HCT116 (cell line): ENCODE measurements at regions not wholly inside any gene's neighbourhood (a gene's known extent, or its start where the extent isn't known, plus 50 kb on each side); places are given as distances from the start of the nearest gene placed in this dataset.

Experiments
- ATAC-seq: fragments of 200-7000 bp; cut with Tn5 transposase; 2 replicates; pipeline ENCODE4 v1.9.1; 2020; ENCODE audit warnings: mild to moderate bottlenecking, moderate library complexity
- BruUV-seq: library from RNA; stranded (reverse); fragments of 400-500 nt; replicated peaks from 2 replicates; lab custom pipeline; 2021; lab: Mats Ljungman, UMichigan
- CTCF ChIA-PET: fragments of 300-600 bp; sonication (Branson Sonifier 250); formaldehyde crosslinking; loops from one replicate; lab custom pipeline; 2021; ENCODE audit warnings: antibody characterized with exemption; lab: Charles Lee
- POLR2A ChIA-PET: fragments of 300-600, 350-600 bp; sonication (Branson Sonifier 250); formaldehyde crosslinking; loops from one replicate; lab custom pipeline; 2021; ENCODE audit warnings: antibody characterized with exemption; lab: Charles Lee
- RAD21 ChIA-PET, 2 experiments: fragments of 300-600 bp; sonication (Branson Sonifier 250); formaldehyde crosslinking; loops; one replicate each; lab custom pipeline; 2023; ENCODE audit warnings: low total read pairs in 2 of 2; ENCODE audit not compliant: uncharacterized antibody in 2 of 2, unreplicated experiment in 2 of 2, low non-redundant PET in 1 of 2; lab: Charles Lee
- DNase-seq: peaks from one replicate; pipeline ENCODE4 v3.0.0-alpha.2; 2010; ENCODE audit warnings: low read depth, low spot score
- H2AFZ ChIP-seq: fragments of 200-600 bp; shearing (Covaris generic), sonication (generic); 2 replicates; pipeline ENCODE4 v1.6.1; 2017; ENCODE audit warnings: low read depth, mixed run types, mixed read lengths, antibody characterized with exemption, low read length; ENCODE audit not compliant: poor library complexity, severe bottlenecking
- H3K27ac ChIP-seq: 2 replicates; pipeline ENCODE4 v1.5.1; 2012; ENCODE audit warnings: low read depth, low read length
- H3K27me3 ChIP-seq: fragments of 200-600 bp; sonication (generic); 2 replicates; pipeline ENCODE4 v1.6.1; 2016; ENCODE audit warnings: mixed run types, low read length, mixed read lengths; ENCODE audit not compliant: insufficient read depth
- H3K36me3 ChIP-seq, 2 experiments: fragments of 200-500 bp in 1 of 2; fragments of 200-600 bp in 1 of 2; sonication (Bioruptor generic) in 1 of 2; sonication (generic) in 1 of 2; 2 replicates each; pipeline versions ENCODE4 v1.5.1 to v1.6.1; 2014 to 2016; ENCODE audit warnings: low read length in 2 of 2, inconsistent platforms in 1 of 2, mixed read lengths in 1 of 2, mixed run types in 1 of 2; ENCODE audit not compliant: insufficient read depth in 2 of 2, control insufficient read depth in 1 of 2
- H3K4me1 ChIP-seq, 2 experiments: fragments of 200-600 bp in 1 of 2; sonication (generic) in 1 of 2; 2 replicates each; pipeline versions ENCODE4 v1.5.1 to v1.6.1; 2012 to 2017; ENCODE audit warnings: low read length in 2 of 2, inconsistent platforms in 1 of 2, mild to moderate bottlenecking in 1 of 2, mixed read lengths in 1 of 2, mixed run types in 1 of 2, moderate library complexity in 1 of 2; ENCODE audit not compliant: insufficient read depth in 2 of 2, control insufficient read depth in 1 of 2
- H3K4me2 ChIP-seq: fragments of 200-600 bp; sonication (generic); 2 replicates; pipeline ENCODE4 v1.6.1; 2017; ENCODE audit warnings: mixed run types, low read length, mixed read lengths
- H3K4me3 ChIP-seq, 2 experiments: fragments of 200-600 bp in 1 of 2; sonication (generic) in 1 of 2; replicated peaks in 1 of 2; 2 replicates each; pipeline ENCODE4 v1.5.1; 2011 to 2016; ENCODE audit warnings: low read length in 2 of 2, control low read depth in 1 of 2, low read depth in 1 of 2, mild to moderate bottlenecking in 1 of 2, mixed read lengths in 1 of 2, mixed run types in 1 of 2
- H3K79me2 ChIP-seq: fragments of 200-600 bp; sonication (generic); 2 replicates; pipeline ENCODE4 v1.6.1; 2017; ENCODE audit warnings: mild to moderate bottlenecking, mixed run types, low read length, moderate library complexity, mixed read lengths; ENCODE audit not compliant: insufficient read depth
- H3K9ac ChIP-seq: fragments of 200-600 bp; sonication (generic); 2 replicates; pipeline ENCODE4 v1.6.1; 2016; ENCODE audit warnings: low read length, mixed read lengths
- H3K9me2 ChIP-seq: fragments of 200-600 bp; sonication (generic), shearing (Covaris generic); 2 replicates; pipeline ENCODE4 v1.6.1; 2017; ENCODE audit warnings: mixed run types, mild to moderate bottlenecking, moderate library complexity; ENCODE audit not compliant: insufficient read depth
- H3K9me3 ChIP-seq, 2 experiments: fragments of 200-500 bp in 1 of 2; fragments of 200-600 bp in 1 of 2; sonication (Bioruptor generic) in 1 of 2; sonication (generic) in 1 of 2; 2 replicates each; pipeline ENCODE4 v1.6.1; 2014 to 2017; ENCODE audit warnings: low read length in 2 of 2, mixed read lengths in 2 of 2, inconsistent platforms in 1 of 2, low read depth in 1 of 2, mild to moderate bottlenecking in 1 of 2, mixed run types in 1 of 2, moderate library complexity in 1 of 2; ENCODE audit not compliant: control insufficient read depth in 1 of 2, insufficient read depth in 1 of 2
- H4K20me1 ChIP-seq: fragments of 200-600 bp; sonication (generic), shearing (Covaris generic); 2 replicates; pipeline ENCODE4 v1.6.1; 2017; ENCODE audit warnings: mixed run types, mild to moderate bottlenecking, moderate library complexity; ENCODE audit not compliant: insufficient read depth
- EGR1 ChIP-seq: IDR thresholded peaks from 2 replicates; pipeline ENCODE4 v1.6.1; 2012; ENCODE audit warnings: low read depth
- FOSL1 ChIP-seq: IDR thresholded peaks from 2 replicates; pipeline ENCODE4 v1.6.1; 2012; ENCODE audit warnings: low read depth
- POLR2A ChIP-seq: IDR thresholded peaks from 2 replicates; pipeline ENCODE4 v1.7.0; 2011; ENCODE audit warnings: borderline replicate concordance; ENCODE audit not compliant: insufficient read depth, insufficient read length; ENCODE audit errors: extremely low read depth
- RAD21 ChIP-seq: IDR thresholded peaks from 2 replicates; pipeline ENCODE4 v1.6.1; 2012; ENCODE audit warnings: low read depth, mild to moderate bottlenecking
- SIN3A ChIP-seq: IDR thresholded peaks from 2 replicates; pipeline ENCODE4 v1.6.1; 2012; ENCODE audit warnings: low read depth
- SP1 ChIP-seq: IDR thresholded peaks from 2 replicates; pipeline ENCODE4 v1.6.1; 2012; ENCODE audit warnings: low read depth
- SRF ChIP-seq: IDR thresholded peaks from 2 replicates; pipeline ENCODE4 v1.6.1; 2012; ENCODE audit warnings: low read depth
- YY1 ChIP-seq: IDR thresholded peaks from 2 replicates; pipeline ENCODE4 v1.6.1; 2011; ENCODE audit warnings: low read length, low read depth, moderate library complexity, mild to moderate bottlenecking; ENCODE audit not compliant: insufficient replicate concordance; ENCODE audit errors: extremely low read depth
- ZBTB33 ChIP-seq: IDR thresholded peaks from 2 replicates; pipeline ENCODE4 v1.6.1; 2011; ENCODE audit warnings: mild to moderate bottlenecking, low read length, moderate library complexity; ENCODE audit not compliant: insufficient replicate concordance; ENCODE audit errors: extremely low read depth
- ZFX ChIP-seq: fragments of 450-650 bp; IDR thresholded peaks from 2 replicates; pipeline ENCODE4 v1.6.1; 2017
- ZNF274 ChIP-seq: fragments of 200-500 bp; sonication (Bioruptor generic); IDR thresholded peaks from 2 replicates; pipeline ENCODE4 v1.6.1; 2014; ENCODE audit warnings: mild to moderate bottlenecking, low read depth, low read length, inconsistent platforms
- intact Hi-C: fragments of 100-400 bp; cut with micrococcal nuclease; formaldehyde crosslinking; loops from 2 replicates; pipeline ENCODE4 v1.10.0; 2022
- TF ChIP-seq, protein P1 (sequence below): IDR thresholded peaks from 2 replicates; pipeline ENCODE4 v1.6.1; 2012

DNA sequence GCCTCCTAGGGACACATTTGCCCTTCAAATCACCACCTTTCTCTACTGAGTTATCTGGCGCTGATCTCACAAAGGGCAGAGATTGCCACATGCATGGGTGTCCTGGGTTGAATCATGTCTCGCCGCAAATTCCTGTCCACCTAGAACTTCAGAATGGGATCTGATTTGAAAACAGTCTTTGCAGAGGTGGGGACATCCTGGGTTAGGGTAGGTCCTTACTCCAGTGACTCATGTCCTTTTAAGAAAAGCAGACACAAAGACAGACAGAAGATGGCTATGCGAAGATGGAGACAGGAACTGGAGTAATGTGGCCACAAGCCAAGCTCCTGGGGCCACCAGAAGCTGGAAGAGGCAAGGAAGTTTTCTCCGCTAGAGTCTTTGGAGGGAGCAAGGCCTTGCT is 197.4 kb upstream of the SMIM21 start:
- Histone ChIP-seq H3K4me3 (no peak overlapping the region), H3K27ac (no peak overlapping the region), H4K20me1 (no peaks in the 10 kb centered on the region), H3K36me3 (no peaks in the 10 kb centered on the region), H3K9me2 (no peaks in the 10 kb centered on the region), H3K79me2 (no peaks in the 10 kb centered on the region), H3K4me1 (peaks cover 0 to 6% of the 10 kb centered on the region in 2 experiments; a peak in 1 of 4 replicates), H3K9me3 (no peaks in the 10 kb centered on the region), H3K9ac (no peak overlapping the region), H3K27me3 (no peaks in the 10 kb centered on the region), H2AFZ (no peak overlapping the region), H3K4me2 (no peak overlapping the region)
- intact Hi-C loops, result no loop called here
- TF ChIP-seq ZBTB33 (no peak), RAD21 (no peak), SP1 (no peak), ZFX (no peak), POLR2A (no peak), ZNF274 (no peak), SRF (no peak), SIN3A (no peak), YY1 (no peak), EGR1 (no peak), FOSL1 (no peak)
- TF ChIP-seq, protein P1, sequence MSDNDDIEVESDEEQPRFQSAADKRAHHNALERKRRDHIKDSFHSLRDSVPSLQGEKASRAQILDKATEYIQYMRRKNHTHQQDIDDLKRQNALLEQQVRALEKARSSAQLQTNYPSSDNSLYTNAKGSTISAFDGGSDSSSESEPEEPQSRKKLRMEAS, result no peak
- no peak for ATAC-seq
- ChIA-PET POLR2A (no interaction called here), RAD21 (no interaction called here), CTCF (no interaction called here)
- no peak for DNase-seq
- BruUV-seq, result no TSS peak
